ENCODE measurements at regions not wholly inside any gene's neighbourhood (a gene's known extent, or its start where the extent isn't known, plus 50 kb on each side); places are given as distances from the start of the nearest gene placed in this dataset.
A peak's percentile ranks its signal among the peaks of the same experiment; 100 is the strongest.
"Not testable (repeated sequence)": the region's sequence is repeated elsewhere in the genome, so short reads cannot be mapped to it uniquely, and the experiment has no call there.

DNA sequence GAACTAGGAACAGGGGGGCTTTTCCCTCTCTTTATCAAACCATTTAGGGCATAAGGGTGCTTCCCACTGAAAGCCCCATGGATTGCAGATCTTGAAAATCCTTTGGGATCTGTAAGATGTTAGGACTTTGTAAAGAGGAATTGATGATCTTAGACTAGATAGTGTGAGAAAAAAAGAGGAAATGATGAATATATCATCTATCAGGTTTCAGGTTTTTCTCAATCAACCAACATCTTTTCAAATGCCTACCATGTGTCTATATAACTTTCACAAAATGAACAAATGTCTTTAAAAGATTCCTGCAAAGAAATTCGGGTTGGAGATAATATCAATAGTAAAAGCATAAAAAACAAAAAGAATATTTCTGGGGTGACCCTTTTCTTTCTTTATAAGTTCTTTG, 50.1 kb downstream of the KCNC4 start:
- no peak for DNase-seq

DNA sequence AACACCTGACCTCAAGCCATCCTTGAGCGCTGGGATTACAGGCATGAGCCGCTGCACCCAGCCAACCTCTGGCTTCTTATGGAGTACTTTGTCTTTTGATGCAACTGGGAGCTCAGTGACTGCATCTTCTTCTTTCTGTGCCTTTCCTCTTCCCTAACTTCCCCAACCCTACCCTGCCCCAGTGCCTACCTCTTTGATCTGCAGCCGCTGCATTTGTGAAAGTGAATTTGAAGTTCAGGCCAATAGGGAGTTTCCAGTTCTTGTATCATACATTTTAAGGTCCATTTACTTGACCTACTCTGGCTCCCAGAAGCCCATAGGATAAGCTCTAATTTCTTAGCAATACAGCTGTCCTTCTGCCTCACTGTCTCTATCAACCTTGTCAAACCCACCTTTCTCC, 52.2 kb downstream of the KCNC4 start:
- DNase-seq = no peak

- DNase-seq = no peak
These were observed 52.9 kb downstream of the KCNC4 start for GRCh38 chr1:110262846-110263631.

DNA sequence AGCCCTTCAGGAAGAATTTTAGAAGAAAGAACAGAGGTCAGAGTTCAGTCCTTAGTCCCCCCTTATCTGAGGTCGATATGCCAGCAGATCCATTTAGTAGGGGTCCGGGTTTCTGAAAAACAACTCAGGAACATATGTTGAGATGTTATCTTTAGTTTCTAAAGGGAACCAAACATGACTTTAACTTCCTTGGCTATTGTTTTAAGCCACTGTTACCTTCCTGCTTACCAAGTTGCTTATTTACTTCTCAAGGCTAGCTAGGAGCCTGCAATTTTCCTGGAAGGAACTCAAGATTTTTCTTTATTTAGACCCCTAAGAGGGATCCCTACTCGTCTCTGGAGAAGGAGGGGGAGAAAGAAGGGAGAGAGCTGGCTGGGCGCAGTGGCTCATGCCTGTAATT, 54.3 kb downstream of the KCNC4 start:
- DNase-seq = no peak

- DNase-seq = peak; percentile 44
These were observed 55.1 kb downstream of the KCNC4 start for GRCh38 chr1:110265186-110265585.

DNA sequence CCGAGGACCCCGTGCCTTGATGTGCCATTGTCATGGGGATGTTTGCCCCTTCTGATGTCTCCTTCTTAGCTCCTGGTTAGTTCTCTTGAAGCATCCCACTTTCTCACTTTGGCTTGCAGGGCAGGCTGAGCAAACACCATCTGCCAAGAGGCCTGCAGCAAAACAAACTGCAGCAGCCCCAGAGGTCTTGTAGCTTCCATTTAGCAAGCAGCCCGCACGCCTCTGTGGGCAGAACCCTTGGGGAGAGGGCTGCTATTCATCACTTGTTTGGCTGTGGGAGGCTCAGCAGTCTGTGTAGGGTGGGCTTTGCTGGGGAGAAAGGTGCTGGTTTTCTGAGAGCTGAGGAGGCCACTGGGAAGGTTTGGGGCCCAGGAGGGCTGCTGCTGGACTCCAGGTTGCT, 56.7 kb downstream of the KCNC4 start:
- DNase-seq = peak; percentile 20

DNA sequence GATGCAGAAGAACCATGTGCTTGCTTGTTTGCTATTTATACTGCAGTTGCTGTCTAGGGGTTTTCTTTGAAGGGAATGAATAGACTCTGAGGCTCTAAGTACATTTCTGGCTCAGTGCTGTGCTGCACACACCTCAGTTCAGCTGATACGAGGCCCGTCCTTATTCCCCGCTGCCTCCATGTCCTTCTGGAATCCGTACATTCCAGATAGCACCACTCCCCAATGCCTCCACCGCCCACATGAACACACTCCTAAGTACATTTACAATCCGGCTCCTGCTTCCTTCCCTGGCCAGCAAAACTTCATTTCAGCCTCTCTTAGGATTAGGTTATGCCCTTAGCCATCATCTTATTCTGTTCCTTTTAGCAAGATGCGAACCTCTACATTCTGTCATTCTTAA, 57.1 kb downstream of the KCNC4 start:
- DNase-seq = no peak

DNA sequence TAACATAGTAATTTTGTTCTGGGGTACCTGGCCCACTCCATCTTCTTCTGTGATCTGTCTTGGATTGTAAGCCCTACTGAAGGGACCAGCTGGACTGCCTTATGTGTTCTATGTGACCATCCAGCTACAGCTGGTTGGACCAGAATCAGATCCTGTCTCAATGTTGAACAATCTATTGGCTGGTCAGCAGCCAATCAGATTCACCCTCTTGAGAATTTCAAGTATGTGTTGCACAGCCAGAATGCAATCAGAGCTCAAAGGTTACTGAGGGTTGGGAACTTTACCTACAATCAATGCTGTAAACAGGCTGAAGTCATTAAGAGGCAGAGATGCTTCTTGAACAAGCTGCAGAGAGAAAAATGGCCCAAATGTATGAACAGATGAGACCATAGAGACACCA, 61.9 kb downstream of the KCNC4 start:
- no peak for DNase-seq

GRCh38 chr1:110273832-110274231, 63.7 kb downstream of the KCNC4 start:
- not testable (repeated sequence) for DNase-seq

DNA sequence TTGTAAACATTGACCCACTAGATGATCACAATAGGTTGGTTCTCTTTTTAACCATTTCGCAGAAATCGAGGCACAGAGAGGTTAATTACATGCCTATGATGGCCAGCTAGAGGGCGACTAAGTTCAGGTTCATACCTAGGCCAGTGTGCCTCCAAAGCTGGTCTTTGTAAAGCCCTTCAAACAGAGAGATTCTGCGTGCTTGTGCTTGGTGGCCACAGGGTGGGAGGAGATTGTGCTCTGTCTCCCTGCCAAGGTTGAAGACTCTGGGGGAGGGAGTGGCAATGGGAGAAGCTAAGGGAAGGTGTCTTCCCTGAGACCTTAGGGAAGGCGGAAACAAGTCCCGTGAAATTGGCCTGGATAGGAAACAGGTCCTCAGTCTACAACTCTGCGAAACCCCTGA, 59.1 kb upstream of the RBM15 start:
- no peak for DNase-seq

GRCh38 chr1:110280804-110281203, 58.4 kb upstream of the RBM15 start:
- DNase-seq = no peak

DNA sequence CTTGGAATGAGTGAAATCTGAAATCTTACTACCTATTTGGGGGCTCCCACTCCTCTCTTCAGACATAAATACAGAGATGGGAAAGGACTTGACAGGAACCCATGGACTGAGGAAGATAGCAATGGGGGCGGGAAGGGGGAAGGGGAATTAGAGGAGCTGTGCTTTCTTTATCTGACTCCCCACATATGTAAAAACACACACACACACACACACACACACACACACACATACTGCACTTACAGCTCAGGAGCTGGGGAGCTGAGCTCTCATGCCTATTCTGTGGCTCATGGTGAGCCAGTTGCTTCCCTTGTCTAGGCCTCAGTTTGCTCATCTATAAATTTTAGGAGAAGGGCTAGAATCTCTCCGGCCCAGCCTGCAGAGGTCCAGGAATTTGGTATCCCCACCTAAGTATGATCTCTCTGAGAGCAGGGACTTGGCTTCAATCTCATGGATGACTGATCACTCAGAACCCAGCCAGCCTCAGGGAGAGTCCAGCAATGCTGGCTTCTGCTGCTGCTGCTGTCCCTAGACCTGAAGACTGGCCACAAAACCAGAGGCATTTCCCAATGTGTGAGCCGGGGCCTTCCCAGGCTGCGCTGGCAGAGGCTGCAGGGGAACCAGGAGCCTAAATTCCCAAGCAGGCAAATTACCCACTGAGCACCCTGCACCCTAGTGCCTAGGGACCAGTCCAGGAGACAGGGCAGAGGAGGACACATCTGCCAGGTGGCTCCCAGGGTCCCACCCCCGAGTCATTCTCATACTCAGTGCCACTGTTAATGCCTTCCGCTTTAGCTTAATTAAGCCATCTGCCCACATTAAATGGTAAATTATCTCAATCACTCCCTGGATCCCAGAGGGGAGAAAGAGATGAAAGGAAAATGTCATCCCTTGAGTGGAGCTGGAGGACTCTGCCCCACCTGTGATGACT, 57.5 kb upstream of the RBM15 start:
- no peak for DNase-seq

DNA sequence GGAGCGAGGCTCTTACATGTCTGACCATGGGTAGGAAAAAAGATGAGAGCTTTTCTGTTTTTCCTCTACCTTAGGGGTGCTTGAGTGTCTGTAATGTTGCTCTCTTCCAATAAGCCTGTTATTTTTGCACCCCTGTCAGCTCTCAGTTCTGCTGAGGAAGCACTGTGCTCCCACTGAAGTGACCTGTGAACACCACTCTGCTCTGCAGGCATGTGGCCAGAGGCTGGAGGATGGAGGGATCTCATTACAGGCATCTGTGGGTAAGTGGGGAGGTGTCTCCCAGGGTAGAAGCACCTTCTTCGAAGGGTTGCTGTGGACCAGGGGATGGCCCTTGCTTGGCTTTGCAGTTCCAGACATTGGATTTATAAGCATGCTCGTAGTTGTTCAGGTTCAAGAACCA, 56.8 kb upstream of the RBM15 start:
- DNase-seq = peak; percentile 91

GRCh38 chr1:110283677-110284076, 55.5 kb upstream of the RBM15 start:
- DNase-seq = no peak

DNA sequence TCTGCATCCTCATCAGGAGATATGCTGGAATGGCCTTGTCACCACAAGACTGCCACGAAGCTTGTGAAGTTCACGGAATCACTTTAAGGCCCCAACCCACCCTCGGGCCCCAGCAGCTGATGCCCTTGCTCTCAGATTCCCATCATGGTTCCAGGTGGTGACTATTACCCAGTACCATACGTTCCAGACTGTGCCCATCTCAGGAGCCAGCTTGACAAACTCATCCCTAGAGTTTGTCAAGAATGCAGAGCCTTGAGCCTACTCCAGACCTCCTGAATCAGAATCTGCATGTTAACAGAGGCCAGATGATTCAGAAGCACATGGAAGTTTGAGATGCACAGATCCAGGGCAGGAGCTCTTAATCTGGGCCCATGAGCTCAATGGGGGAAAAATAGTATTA, 53.9 kb upstream of the RBM15 start:
- no peak for DNase-seq

GRCh38 chr1:110286564-110286963, 52.6 kb upstream of the RBM15 start:
- DNase-seq = no peak

DNA sequence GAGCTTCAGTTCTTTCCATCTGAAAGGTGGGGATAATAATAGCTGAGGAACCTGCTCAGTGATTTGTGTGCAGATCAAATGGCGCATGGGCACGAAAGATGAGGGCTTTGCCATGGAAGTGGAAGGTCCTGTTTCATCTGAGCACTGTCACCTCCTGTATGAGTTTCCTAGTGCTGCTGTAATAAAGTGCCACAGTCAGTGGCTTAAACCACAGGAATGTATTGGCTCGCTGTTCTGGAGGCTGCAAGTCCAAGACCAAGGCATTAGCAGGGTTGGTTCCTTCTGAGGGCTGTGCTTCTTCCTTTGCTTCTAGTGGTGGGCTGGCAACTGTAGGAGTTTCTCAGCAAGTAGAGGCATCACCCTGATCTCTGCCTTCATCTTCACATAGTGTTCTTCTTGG, 51.1 kb upstream of the RBM15 start:
- no peak for DNase-seq

Measured in DMS79 treated with DMSO at 0.1 percent for 48 hours (cell line).